ENCODE measurements at regions not wholly inside any gene's neighbourhood (a gene's known extent, or its start where the extent isn't known, plus 50 kb on each side); places are given as distances from the start of the nearest gene placed in this dataset.

GRCh38 chr2:123566291-123566946 lies 458.7 kb upstream of the CNTNAP5 start:
- H3K4me1 Mint-ChIP-seq (ENCODE audit: low read depth): no peaks in the 10 kb centered on the region
- H3K4me1 ChIP-seq (ENCODE audit: insufficient read depth, low read length): no peaks in the 10 kb centered on the region

GRCh38 chr2:123578016-123578415 lies 447.1 kb upstream of the CNTNAP5 start:
- Mint-ChIP-seq H3K27ac (no peak overlapping the region), H3K9me3 (peaks cover 6% of the 10 kb centered on the region), H3K36me3 (ENCODE audit: low read depth) (no peaks in the 10 kb centered on the region), H3K4me1 (ENCODE audit: low read depth) (no peaks in the 10 kb centered on the region), H3K4me3 (no peak overlapping the region), H3K27me3 (no peaks in the 10 kb centered on the region)
- Histone ChIP-seq H3K4me3 (ENCODE audit: low read length) (no peak overlapping the region), H3K27ac (ENCODE audit: low read depth in 1 of 2, low read length in 2 of 2) (no peak overlapping the region), H3K27me3 (ENCODE audit: control insufficient read depth in 1 of 2, insufficient read depth in 2 of 2, low read length in 2 of 2) (no peaks in the 10 kb centered on the region), H3K4me1 (ENCODE audit: insufficient read depth, low read length) (no peaks in the 10 kb centered on the region), H3K36me3 (ENCODE audit: insufficient read depth, low read length) (no peaks in the 10 kb centered on the region), H3K9me3 (ENCODE audit: control insufficient read depth in 1 of 2, insufficient read depth in 1 of 2, low read length in 2 of 2) (no peaks in the 10 kb centered on the region)
- POLR2A ChIA-PET: no interaction called here
- DNase-seq (no peak), ATAC-seq (ENCODE audit: poor library complexity) (no peak)
- CTCF ChIA-PET: no interaction called here
- TF ChIP-seq CTCF (IDR thresholded peaks at IDR 0.05): no peak
- intact Hi-C loops (cut with DNase I, micrococcal nuclease): no loop called here

More at GRCh38 chr2:123566291-123566946, 458.7 kb upstream of the CNTNAP5 start:
- Histone ChIP-seq H3K4me3 (ENCODE audit: low read length) (no peak overlapping the region), H3K36me3 (ENCODE audit: insufficient read depth, low read length) (no peaks in the 10 kb centered on the region), H3K27ac (ENCODE audit: low read depth in 1 of 2, low read length in 2 of 2) (no peak overlapping the region), H3K27me3 (ENCODE audit: control insufficient read depth in 1 of 2, insufficient read depth in 2 of 2, low read length in 2 of 2) (no peaks in the 10 kb centered on the region), H3K9me3 (ENCODE audit: control insufficient read depth in 1 of 2, insufficient read depth in 1 of 2, low read length in 2 of 2) (peaks cover 0 to 4% of the 10 kb centered on the region in 2 experiments)
- intact Hi-C loops (cut with DNase I, micrococcal nuclease): no loop called here
- H3K27ac Mint-ChIP-seq: no peak overlapping the region
- peaks cover 7% of the 10 kb centered on the region for H3K9me3 Mint-ChIP-seq
- no peaks in the 10 kb centered on the region for H3K36me3 Mint-ChIP-seq (ENCODE audit: low read depth)
- ATAC-seq (ENCODE audit: poor library complexity) (no peak), DNase-seq (no peak)
- H3K4me3 Mint-ChIP-seq: no peak overlapping the region
- no peak for TF ChIP-seq CTCF (IDR thresholded peaks at IDR 0.05)
- H3K27me3 Mint-ChIP-seq: no peaks in the 10 kb centered on the region
- ChIA-PET POLR2A (no interaction called here), CTCF (no interaction called here)

- Histone ChIP-seq H3K27ac (ENCODE audit: low read depth in 1 of 2, low read length in 2 of 2) (no peak overlapping the region), H3K27me3 (ENCODE audit: control insufficient read depth in 1 of 2, insufficient read depth in 2 of 2, low read length in 2 of 2) (no peaks in the 10 kb centered on the region), H3K36me3 (ENCODE audit: insufficient read depth, low read length) (no peaks in the 10 kb centered on the region), H3K9me3 (ENCODE audit: control insufficient read depth in 1 of 2, insufficient read depth in 1 of 2, low read length in 2 of 2) (peaks cover 0 to 4% of the 10 kb centered on the region in 2 experiments), H3K4me3 (ENCODE audit: low read length) (no peak overlapping the region), H3K4me1 (ENCODE audit: insufficient read depth, low read length) (no peaks in the 10 kb centered on the region)
- peaks cover 9% of the 10 kb centered on the region for H3K9me3 Mint-ChIP-seq
- H3K4me1 Mint-ChIP-seq (ENCODE audit: low read depth): no peaks in the 10 kb centered on the region
- H3K4me3 Mint-ChIP-seq: no peak overlapping the region
- intact Hi-C loops (cut with DNase I, micrococcal nuclease): no loop called here
- CTCF ChIA-PET: no interaction called here
- H3K27me3 Mint-ChIP-seq: no peaks in the 10 kb centered on the region
- POLR2A ChIA-PET: no interaction called here
- DNase-seq (no peak), ATAC-seq (ENCODE audit: poor library complexity) (no peak)
- H3K36me3 Mint-ChIP-seq (ENCODE audit: low read depth): no peaks in the 10 kb centered on the region
- no peak overlapping the region for H3K27ac Mint-ChIP-seq
- no peak for TF ChIP-seq CTCF (IDR thresholded peaks at IDR 0.05)
Measured at GRCh38 chr2:123596621-123597020, 428.5 kb upstream of the CNTNAP5 start.
